Activated naive CD4-positive, alpha-beta T cell treated with anti-CD3 and anti-CD28 coated beads for 36 hours (primary cell): ENCODE measurements at regions not wholly inside any gene's neighbourhood (a gene's known extent, or its start where the extent isn't known, plus 50 kb on each side); places are given as distances from the start of the nearest gene placed in this dataset.

Experiments used
- CTCF ChIA-PET: fragments of 350-600 bp; sonication (Branson Sonifier 250); formaldehyde crosslinking; loops from one replicate; lab custom pipeline; 2021; ENCODE audit warnings: antibody characterized with exemption; lab: Charles Lee
- DNase-seq: peaks from one replicate; pipeline ENCODE4 v3.0.0-alpha.2; 2020
- H3K27ac Mint-ChIP-seq: one replicate; pipeline ENCODE4 v1.8.0; 2021; ENCODE audit warnings: mild to moderate bottlenecking, mixed read lengths
- H3K27me3 Mint-ChIP-seq: one replicate; pipeline ENCODE4 v1.8.0; 2021; ENCODE audit warnings: low read depth, mixed read lengths
- H3K36me3 Mint-ChIP-seq: one replicate; pipeline ENCODE4 v1.8.0; 2021; ENCODE audit warnings: low read depth, mixed read lengths
- H3K4me1 Mint-ChIP-seq: one replicate; pipeline ENCODE4 v1.8.0; 2021; ENCODE audit warnings: low read depth, mixed read lengths
- H3K4me3 Mint-ChIP-seq: one replicate; pipeline ENCODE4 v1.8.0; 2021; ENCODE audit warnings: mild to moderate bottlenecking, moderate library complexity, mixed read lengths
- H3K9me3 Mint-ChIP-seq: one replicate; pipeline ENCODE4 v1.8.0; 2021; ENCODE audit warnings: mixed read lengths
- intact Hi-C: fragments of 100-400 bp; cut with micrococcal nuclease; formaldehyde crosslinking; loops from one replicate; pipeline ENCODE4 v1.15.1; 2023

DNA sequence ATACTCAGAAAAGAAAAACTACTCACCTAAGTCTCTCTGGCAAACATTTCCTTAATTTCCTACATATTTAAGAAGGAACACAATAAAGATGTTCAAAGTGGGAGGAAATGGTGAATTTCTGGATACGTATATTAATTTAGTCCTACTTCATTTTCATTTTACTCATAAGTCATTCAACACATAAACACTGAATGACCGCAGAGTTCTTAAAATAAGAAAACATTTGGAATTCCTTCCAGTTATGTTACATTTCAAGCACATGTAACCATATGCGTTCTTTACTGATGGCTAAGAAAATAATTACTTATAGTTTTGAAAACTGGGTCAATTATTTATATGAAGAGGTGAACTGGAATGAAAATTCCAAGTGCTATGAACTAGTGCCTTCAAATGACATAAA is 409.3 kb downstream of the BCAT1 start:
- intact Hi-C loops = no loop called here
- no peaks in the 10 kb centered on the region for H3K36me3 Mint-ChIP-seq
- no peak for DNase-seq
- H3K27me3 Mint-ChIP-seq = no peaks in the 10 kb centered on the region
- CTCF ChIA-PET = no interaction called here
- no peak overlapping the region for H3K4me3 Mint-ChIP-seq
- no peaks in the 10 kb centered on the region for H3K4me1 Mint-ChIP-seq
- H3K27ac Mint-ChIP-seq = no peak overlapping the region
- H3K9me3 Mint-ChIP-seq = no peaks in the 10 kb centered on the region

DNA sequence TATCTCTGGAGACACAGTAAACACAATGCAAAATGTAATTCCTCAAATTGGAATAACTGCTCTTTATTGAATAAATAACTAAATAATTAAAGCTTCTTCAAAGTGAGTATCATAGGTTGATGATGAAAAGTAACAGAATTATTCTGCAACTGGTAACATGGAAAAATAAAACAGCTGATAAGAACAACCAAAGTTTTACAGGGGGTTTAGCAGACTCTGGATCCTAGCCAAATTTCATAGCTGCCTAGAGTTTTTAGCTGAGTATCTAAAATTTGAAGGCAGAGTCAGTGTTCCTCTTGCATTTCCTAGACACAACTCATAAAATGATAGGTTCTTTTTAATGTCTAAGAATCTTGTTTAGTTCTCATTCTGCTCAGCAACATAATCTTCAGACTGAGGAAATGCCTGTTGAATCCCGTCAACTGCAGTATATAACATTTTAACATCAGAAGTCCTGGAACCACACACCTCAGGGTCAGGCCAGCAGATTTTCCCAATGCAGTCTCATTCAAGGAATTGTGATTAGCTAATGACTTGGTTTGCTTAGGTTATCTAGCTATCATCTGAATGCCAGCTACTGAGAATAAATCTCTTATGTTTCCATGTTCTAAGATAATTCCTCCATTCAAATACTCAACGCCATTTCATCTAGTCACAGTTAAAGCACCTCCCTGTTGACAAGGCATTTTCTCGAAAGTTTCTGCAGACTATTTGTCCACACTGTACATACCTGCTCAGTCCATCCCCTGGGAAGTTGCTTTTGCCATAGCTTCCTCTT is 411.6 kb downstream of the BCAT1 start:
- DNase-seq = no peak
- CTCF ChIA-PET = interaction anchor here (1.1 kb wide), 1 partner anchor 39 kb away, joined by 5 read pairs; no protein-coding TSS in a partner anchor
- Mint-ChIP-seq H3K27ac (no peak overlapping the region), H3K9me3 (no peaks in the 10 kb centered on the region), H3K27me3 (no peaks in the 10 kb centered on the region), H3K4me1 (no peaks in the 10 kb centered on the region), H3K4me3 (no peak overlapping the region), H3K36me3 (no peaks in the 10 kb centered on the region)
- intact Hi-C loops = no loop called here

DNA sequence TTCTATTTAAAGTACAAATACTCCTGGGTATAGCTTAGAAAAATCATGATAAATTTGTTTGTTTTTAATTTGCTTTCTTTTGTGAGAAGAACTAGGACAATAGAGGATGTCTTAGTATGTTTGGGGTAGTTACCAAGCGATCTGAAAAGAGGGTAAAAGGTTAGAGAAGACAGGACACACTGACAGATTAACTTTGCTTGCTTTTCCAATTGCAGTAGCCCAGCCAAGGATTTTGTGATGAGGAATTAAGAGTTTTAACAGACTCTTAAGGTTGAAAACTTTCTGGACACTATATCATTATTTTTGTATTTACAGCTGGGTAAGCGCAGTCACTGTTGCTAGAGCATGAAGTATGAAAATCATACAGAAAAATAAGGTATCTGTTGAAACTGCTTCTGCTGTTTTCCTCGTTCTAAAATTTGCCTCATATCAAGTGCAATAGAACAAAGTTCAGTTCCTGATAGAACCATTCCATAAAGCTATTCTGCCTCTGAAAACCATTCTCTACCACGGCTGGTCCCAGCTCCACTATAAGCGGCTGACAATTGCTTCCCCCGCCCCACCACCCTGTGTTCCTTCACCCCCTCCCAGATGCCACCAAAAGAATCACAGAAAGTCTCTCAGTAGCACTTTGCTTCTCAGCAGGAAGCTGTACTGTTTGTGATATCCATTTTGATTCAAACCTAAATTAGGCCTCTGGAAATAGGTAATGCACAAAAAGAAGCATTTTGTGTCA is 413.4 kb downstream of the BCAT1 start:
- DNase-seq = no peak
- CTCF ChIA-PET = no interaction called here
- H3K4me1 Mint-ChIP-seq = no peaks in the 10 kb centered on the region
- no peaks in the 10 kb centered on the region for H3K9me3 Mint-ChIP-seq
- H3K36me3 Mint-ChIP-seq = no peaks in the 10 kb centered on the region
- no peak overlapping the region for H3K27ac Mint-ChIP-seq
- intact Hi-C loops = no loop called here
- H3K4me3 Mint-ChIP-seq = no peak overlapping the region
- H3K27me3 Mint-ChIP-seq = no peaks in the 10 kb centered on the region

DNA sequence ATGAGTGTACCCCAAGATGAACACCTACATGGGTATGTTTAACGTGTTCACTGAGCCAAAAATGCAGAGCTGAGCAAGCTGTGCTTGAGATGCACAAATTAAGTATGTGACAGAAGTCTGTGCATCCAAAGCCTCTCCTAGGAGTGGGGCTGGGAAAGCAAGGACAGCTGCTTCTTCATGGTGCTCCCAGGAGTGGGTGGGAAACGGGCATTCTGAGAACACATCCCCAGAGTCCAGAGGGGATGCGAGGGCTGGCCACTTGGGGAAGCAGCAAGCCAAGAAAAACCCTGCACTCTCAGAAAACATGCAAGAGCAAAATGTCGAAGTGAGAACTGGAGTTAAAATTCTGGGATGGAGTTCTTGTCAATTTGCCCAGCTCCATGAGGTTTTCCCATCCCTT is 414.3 kb downstream of the BCAT1 start:
- intact Hi-C loops = no loop called here
- CTCF ChIA-PET = no interaction called here
- H3K36me3 Mint-ChIP-seq = no peaks in the 10 kb centered on the region
- no peak for DNase-seq
- H3K27me3 Mint-ChIP-seq = no peaks in the 10 kb centered on the region
- no peaks in the 10 kb centered on the region for H3K4me1 Mint-ChIP-seq
- H3K4me3 Mint-ChIP-seq = no peak overlapping the region
- H3K27ac Mint-ChIP-seq = no peak overlapping the region
- no peaks in the 10 kb centered on the region for H3K9me3 Mint-ChIP-seq

DNA sequence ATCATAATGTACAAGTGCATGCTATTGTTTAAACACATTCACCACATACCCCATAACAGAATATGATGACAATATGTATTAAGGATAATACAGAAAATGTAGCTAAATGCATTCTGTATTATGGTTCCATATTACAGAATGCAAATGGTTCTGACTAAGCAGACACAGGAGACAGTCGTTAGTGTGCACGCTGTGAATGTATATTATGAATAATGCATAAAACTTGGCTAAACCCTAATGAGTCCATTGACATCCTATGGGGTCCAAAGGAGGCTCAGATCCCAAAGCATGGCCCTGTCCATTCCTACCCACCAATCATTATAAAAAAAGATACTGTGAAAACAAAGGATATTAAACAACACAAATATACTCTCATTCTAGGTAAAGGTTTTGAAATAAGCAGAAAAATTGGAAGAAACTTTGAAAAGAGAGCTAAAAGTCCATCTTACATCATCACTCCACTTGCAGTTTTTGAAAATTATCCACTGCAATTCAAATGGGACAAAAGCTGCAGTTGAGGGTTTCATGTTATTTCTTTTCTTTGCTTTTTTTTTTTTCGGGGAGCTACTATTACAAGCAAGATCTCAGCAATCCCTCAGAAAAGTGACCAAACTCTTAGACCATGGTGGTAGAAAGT is 415.1 kb downstream of the BCAT1 start:
- Mint-ChIP-seq H3K9me3 (no peaks in the 10 kb centered on the region), H3K27me3 (no peaks in the 10 kb centered on the region), H3K4me3 (no peak overlapping the region), H3K36me3 (no peaks in the 10 kb centered on the region), H3K27ac (no peak overlapping the region), H3K4me1 (no peaks in the 10 kb centered on the region)
- no peak for DNase-seq
- CTCF ChIA-PET = no interaction called here
- intact Hi-C loops = no loop called here

DNA sequence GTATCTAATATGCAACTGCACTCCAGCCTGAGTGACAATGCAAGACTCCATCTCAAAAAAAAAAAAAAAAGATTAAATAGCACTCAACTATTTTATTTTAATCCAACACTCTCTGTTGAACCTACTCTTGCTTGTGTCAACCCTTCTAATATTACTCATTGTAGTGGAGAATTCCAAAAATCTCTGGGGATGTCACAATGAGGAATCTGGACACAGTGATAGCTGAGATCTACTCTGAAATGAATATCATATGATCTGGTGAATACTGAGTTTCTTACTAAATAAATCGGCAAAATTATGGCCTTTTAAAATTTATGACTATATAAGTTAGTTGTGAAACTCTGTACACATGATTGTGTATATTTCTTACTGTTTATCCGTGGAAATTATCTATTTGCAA is 418.2 kb downstream of the BCAT1 start:
- no peaks in the 10 kb centered on the region for H3K36me3 Mint-ChIP-seq
- no peaks in the 10 kb centered on the region for H3K9me3 Mint-ChIP-seq
- H3K27me3 Mint-ChIP-seq = no peaks in the 10 kb centered on the region
- H3K4me1 Mint-ChIP-seq = no peaks in the 10 kb centered on the region
- no peak overlapping the region for H3K27ac Mint-ChIP-seq
- no peak for DNase-seq
- CTCF ChIA-PET = interaction anchor here (0.7 kb wide), 1 partner anchor 1613 kb away, joined by 4 read pairs; no protein-coding TSS in a partner anchor
- intact Hi-C loops = no loop called here
- no peak overlapping the region for H3K4me3 Mint-ChIP-seq

DNA sequence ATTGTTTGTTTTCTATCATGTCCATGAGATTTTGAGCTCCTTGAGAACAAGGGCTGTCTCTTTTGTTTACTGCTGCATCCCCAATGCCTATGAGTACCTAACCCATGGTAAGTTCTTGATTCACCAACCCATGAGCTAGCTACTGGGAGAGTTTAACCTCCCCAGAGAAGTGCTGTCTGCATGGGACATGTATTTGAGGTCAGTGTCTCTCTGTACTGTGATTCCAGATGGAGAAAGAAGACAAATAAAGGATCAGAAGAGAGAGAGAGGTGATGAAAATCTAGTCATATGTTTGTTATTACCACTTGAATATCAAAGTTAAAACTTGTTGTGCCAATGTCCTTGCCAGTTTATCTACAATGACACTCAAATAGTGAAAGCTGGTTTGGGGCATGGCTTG is 421.8 kb downstream of the BCAT1 start:
- H3K4me1 Mint-ChIP-seq = no peaks in the 10 kb centered on the region
- CTCF ChIA-PET = no interaction called here
- H3K36me3 Mint-ChIP-seq = no peaks in the 10 kb centered on the region
- intact Hi-C loops = no loop called here
- H3K9me3 Mint-ChIP-seq = peaks cover 3% of the 10 kb centered on the region
- no peak for DNase-seq
- no peak overlapping the region for H3K27ac Mint-ChIP-seq
- no peaks in the 10 kb centered on the region for H3K27me3 Mint-ChIP-seq
- no peak overlapping the region for H3K4me3 Mint-ChIP-seq

DNA sequence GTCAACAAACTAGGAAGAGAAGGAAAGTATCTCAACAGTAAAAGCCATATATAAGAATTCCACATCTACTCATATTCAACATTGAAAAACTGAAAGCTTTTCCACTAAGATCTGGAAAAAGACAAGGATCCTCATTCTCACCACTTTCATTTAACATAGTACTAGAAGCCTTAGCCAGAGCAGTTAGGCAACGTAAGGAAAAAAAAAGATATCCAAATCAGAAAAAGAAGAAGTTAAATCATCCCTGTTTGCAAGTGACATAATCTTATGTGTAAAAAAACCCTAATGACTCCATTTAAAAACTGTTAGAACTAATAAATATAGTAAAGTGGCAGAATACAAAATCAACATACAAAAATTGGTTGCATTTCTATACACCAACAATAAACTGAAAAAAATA is 426.2 kb downstream of the BCAT1 start:
- H3K4me3 Mint-ChIP-seq = no peak overlapping the region
- H3K27ac Mint-ChIP-seq = no peak overlapping the region
- intact Hi-C loops = no loop called here
- DNase-seq = no peak
- H3K4me1 Mint-ChIP-seq = no peaks in the 10 kb centered on the region
- peaks cover 23% of the 10 kb centered on the region for H3K9me3 Mint-ChIP-seq
- no peaks in the 10 kb centered on the region for H3K27me3 Mint-ChIP-seq
- CTCF ChIA-PET = no interaction called here
- H3K36me3 Mint-ChIP-seq = no peaks in the 10 kb centered on the region

DNA sequence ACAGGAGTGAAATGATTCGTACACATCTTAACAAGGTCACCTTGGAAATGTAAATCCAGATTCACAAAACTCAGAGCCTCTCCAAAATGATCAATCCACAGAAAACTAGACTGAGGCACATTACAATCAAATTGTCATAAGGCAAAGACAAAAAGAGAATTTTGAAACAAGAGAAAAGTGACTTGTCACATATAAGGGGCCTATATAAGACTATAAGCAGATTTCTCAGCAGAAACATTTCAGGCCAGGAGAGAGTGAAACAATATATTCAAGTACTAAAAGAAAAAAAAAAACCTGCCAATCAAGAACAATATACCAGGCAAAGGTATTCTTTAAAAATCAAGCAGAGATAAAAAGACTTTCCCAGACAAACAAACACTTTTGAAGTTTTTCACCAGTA is 429.1 kb downstream of the BCAT1 start:
- Mint-ChIP-seq H3K9me3 (peaks cover 21% of the 10 kb centered on the region), H3K27me3 (no peaks in the 10 kb centered on the region), H3K4me3 (no peak overlapping the region), H3K36me3 (no peaks in the 10 kb centered on the region), H3K4me1 (no peaks in the 10 kb centered on the region), H3K27ac (no peak overlapping the region)
- CTCF ChIA-PET = no interaction called here
- DNase-seq = no peak
- intact Hi-C loops = no loop called here

DNA sequence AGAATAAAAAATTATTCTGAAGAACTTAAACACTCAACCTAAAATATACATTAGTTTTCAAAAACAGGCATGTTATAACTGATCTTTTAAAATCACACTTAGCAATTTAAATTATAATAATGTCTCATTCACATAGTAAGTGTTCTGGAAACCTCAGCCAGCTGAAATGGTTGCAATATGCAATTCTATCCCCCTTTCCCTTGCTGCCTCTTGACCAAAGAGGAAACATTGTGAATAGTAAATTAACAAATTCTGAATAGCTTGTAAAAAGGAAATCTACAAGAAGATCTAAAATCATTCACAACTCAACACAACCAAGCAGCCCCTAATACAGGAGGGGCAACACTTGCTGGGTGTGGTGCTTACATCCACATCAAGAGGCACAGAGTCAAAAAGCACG is 431.9 kb downstream of the BCAT1 start:
- CTCF ChIA-PET = no interaction called here
- DNase-seq = no peak
- Mint-ChIP-seq H3K27ac (no peak overlapping the region), H3K27me3 (peaks cover 3% of the 10 kb centered on the region), H3K36me3 (no peaks in the 10 kb centered on the region), H3K4me1 (no peaks in the 10 kb centered on the region), H3K4me3 (no peak overlapping the region), H3K9me3 (peaks cover 21% of the 10 kb centered on the region)
- intact Hi-C loops = no loop called here

DNA sequence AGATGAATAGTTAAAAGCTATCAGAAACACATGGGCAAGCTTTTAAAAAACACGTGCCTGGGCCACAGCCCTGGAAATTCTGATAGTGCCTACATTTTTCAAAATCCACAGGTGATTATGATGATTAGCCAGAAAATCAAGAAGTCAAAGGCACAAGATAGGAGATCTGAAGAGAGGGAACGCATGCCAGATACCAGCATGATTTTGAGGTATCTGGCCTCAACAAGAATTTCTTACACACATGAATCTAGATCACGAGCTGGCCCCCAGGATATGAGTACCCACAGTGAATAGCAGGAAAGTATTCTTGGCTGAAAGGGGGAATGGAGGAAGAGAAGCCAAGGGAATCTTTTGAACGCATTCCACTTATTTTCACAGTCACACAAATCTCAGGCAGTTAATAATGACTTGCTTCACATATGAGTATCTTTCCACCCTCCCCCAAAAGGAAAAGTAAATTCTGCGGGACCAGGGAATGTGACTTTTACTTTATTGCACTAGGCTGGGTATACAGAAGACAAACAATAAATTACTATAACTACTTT is 438.2 kb downstream of the BCAT1 start:
- H3K27me3 Mint-ChIP-seq = peaks cover 3% of the 10 kb centered on the region
- H3K4me1 Mint-ChIP-seq = no peaks in the 10 kb centered on the region
- intact Hi-C loops = no loop called here
- DNase-seq = no peak
- H3K27ac Mint-ChIP-seq = no peak overlapping the region
- CTCF ChIA-PET = interaction anchor here (0.6 kb wide), 1 partner anchor 1305 kb away, joined by 4 read pairs; no protein-coding TSS in a partner anchor
- H3K4me3 Mint-ChIP-seq = no peak overlapping the region
- H3K9me3 Mint-ChIP-seq = no peaks in the 10 kb centered on the region
- no peaks in the 10 kb centered on the region for H3K36me3 Mint-ChIP-seq

DNA sequence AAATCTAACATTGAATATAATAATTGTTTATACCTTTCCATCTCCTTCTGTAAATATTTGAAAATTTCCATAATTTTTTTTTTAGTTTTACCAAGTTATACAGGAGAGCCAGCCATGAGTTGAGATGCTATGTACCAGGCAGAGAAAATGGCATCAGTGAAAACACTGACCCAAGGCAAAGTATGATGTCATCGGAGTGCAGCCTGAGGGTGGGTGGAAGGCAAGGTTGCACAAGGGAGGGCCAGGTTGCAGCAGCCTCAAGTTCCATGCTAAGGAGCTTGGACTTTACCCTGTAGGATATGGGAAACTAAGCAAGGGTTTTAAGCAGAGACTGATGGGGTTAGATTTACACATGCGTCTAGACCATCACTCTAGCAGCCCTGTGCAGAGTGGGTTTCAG is 441.1 kb downstream of the BCAT1 start:
- H3K4me1 Mint-ChIP-seq = no peaks in the 10 kb centered on the region
- CTCF ChIA-PET = no interaction called here
- H3K9me3 Mint-ChIP-seq = peaks cover 3% of the 10 kb centered on the region
- H3K27me3 Mint-ChIP-seq = no peaks in the 10 kb centered on the region
- no peak for DNase-seq
- H3K27ac Mint-ChIP-seq = no peak overlapping the region
- no peaks in the 10 kb centered on the region for H3K36me3 Mint-ChIP-seq
- no peak overlapping the region for H3K4me3 Mint-ChIP-seq
- intact Hi-C loops = no loop called here
